G401.6 (cell line): ENCODE measurements at regions not wholly inside any gene's neighbourhood (a gene's known extent, or its start where the extent isn't known, plus 50 kb on each side); places are given as distances from the start of the nearest gene placed in this dataset.

ENCODE experiments used
- FAIRE-seq: peaks from 2 replicates; lab custom pipeline; 2012; peaks lifted over from hg19 to GRCh38; lab: Jason Lieb, UNC

DNA sequence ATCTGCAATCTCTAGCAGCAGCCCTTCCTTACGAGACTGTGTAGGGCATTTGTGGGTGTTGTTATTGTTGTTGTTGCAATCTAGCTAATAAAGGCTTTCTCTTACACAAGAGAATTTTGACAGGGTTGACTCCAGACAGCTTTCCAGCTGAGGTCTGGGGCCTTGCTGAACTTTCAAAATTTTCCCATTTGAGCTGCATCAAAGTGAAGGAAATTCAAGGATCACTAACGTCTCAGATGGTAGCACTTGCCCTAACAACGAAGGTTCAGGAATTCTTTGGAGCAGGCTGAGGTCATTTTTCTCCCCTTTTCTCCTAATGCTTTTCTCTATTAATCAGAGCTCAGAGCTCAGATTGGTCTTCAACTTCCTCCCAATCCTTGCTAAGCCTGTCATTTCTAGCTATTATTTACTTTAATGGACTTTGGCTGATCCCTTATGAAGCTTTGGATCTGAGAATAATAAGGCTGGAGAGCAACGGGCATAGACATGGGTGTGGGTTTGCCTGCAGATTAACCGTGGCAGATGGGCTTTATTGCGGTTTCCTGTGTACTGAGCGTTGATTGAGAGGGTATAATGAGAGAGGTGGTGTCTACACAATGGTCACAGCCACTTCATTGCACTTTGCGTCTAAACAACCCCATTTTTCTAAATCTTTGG is 614.0 kb upstream of the AGTR1 start:
- FAIRE-seq = no peak

DNA sequence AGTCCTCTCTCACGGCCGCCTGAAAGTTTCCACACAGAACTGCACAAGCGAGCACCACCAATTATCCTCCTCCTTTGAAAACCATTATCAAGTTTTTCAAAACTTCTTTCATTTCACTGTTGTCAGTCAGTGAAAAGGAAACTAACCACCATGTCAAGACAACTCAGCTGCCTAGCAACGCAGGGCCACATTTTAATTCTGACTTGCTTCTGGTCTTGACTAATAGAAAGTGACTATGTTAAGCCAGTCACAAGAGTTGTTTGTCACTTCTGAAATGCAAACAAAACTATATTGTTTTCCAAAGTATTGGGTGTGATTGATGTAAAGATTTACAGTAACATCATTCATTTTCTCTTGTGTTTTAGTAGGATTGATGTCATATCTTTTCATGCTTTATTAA is 612.8 kb upstream of the AGTR1 start:
- no peak for FAIRE-seq

DNA sequence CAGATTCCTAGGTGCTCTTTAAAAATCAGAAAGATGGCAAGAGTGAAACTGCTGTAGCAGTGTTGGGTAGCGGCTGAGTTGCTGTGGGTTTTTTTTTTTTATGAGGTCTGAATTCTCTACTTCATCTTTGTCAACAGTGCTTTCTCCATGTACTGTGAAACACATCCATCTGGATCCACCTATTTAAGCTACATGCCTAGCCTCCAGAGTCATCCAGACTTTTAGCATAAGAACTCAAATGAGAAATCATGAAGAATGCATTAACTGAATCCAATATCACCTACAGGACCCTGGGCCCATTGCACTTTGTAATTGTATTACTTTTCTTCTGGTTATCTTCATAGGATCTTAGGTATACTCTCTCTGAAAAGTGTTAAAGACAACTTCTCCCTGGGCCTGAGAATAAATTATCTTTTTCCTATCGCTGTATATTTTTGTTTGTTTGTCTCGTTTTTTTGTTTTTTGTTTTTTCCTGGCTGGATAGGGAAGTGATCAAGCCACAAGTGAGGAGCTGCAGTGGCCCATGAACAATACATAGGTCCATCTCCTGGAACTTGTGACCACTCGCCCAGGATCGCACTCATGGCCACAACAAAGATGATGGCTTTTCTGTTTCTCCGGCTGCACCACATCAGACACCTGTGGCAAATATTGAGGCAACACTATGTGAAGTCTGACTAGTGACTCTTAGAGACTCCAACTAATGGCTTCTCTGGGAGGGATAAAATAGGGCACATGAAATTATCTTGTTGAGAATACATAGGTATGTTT is 609.9 kb upstream of the AGTR1 start:
- FAIRE-seq = no peak

DNA sequence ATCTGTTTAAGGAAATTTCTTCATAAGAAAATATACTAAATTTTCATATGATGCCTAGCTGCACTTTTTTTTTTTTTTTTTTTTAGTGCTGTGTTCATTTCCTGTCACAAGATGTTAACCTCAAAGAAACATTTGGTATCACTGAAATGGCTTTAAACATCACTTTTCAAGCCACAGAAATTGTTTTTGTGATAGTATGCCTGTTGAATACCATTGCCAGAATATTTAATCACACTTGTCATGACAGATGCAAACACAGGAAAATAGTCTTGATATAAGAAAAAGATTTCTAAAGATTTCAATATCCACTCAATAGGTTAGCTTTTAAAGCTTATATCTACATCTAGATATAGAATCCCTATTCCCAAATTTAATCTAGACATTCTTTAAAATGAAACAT is 608.5 kb upstream of the AGTR1 start:
- FAIRE-seq = no peak

DNA sequence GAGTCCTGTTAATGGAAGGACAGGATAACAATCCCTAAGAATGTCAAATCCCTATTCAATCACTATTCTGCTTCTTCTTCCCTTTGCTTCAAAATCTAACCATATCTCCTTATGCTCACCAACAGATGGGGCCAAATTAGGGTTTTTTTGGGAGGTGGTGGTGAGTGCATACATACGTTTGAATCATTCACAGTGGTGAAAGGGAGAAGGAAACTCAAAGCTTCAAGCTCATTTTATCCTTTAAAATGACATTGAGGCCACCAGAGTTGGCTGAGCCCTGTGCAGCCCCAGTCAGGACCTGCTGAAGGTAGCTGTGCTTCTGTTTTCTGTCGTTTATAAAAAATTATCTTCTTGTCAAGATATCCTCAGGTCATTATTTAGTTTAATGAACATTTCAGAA is 607.5 kb upstream of the AGTR1 start:
- no peak for FAIRE-seq

DNA sequence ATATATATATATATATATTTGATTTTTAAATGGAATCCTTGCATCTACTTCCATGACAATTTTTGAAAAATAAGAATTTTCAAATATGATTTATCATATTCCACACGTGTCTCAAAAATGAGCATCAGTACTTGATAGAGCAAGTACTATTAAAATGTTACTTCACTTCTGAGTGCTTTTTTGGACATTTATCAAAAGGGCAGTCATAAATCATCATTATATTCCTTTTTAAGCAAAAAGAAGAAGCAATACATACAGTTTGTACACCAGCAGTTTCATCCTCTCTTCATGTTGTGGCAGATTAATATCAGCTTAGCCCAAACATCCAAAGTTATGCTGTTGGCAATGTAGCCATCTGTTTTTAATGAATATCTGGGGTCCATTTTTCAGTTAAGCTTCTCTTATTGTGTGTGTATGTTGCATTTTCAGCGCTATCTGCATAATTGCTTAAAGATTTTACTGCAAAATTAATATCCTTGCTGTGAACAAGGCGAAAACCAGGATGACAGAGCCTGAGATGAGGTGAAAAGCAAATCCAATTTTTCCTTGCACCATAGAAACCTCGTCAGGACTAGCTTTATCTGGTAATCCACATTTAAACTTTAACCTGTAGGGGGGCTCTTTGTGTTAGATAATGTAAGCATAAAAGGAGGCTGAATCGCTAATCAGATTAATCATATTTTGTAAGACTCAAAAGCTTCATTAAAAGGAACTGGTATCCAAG is 604.9 kb upstream of the AGTR1 start:
- no peak for FAIRE-seq

DNA sequence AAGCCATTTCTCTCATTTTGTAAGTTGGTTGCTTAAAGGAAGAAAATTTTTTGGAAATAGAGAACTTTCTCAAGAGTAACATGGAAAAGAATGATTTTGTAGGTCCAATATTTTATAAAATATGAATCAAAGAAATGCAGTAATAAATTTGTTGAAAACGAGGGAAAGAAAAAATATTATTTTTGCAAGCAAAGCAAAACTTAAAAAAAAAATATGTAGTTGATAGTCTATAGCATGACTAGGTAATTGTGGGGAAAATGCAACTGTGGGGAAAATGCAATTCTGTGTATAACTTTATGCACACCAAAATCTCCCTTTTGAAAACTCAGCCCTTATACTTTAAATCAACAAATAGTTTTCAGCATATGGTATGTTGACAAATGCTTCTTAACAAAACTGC is 604.0 kb upstream of the AGTR1 start:
- FAIRE-seq = no peak

DNA sequence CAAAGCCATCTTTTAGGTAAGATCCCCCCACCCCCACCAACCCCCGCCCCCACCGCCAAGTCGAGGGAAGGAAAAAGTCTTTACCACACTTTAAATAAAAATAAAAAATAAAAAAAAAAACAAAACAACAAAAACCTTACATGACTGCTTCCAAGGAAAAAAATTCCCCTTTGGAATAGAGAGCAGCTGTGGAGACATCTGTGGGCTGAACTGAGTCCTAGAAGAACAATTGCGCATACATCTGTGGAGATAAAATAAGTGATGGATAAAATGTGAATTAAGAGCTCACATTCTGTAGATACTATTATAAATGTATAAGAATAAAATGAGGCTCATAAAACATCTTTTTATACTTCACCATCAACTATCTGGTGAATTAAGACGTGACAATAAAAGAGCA is 601.7 kb upstream of the AGTR1 start:
- no peak for FAIRE-seq

DNA sequence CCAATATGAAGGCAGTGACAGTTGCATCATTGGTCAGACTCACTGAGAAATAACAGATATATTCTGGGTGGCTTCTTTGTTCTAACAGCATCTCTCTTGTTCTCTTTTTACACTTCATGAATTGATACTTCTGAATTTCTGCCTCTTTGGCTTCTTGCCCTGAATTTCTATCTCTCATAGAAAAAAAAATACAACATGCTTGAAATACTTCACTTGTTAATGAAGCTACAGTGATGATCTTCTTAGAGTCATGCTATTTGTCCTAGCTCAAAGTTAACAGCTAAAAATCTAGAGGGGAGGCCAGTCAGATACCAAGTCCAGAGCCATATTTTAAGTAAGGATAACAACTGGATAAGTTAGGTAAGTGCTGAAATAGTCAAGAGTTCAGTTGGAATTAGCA is 597.2 kb upstream of the AGTR1 start:
- no peak for FAIRE-seq

DNA sequence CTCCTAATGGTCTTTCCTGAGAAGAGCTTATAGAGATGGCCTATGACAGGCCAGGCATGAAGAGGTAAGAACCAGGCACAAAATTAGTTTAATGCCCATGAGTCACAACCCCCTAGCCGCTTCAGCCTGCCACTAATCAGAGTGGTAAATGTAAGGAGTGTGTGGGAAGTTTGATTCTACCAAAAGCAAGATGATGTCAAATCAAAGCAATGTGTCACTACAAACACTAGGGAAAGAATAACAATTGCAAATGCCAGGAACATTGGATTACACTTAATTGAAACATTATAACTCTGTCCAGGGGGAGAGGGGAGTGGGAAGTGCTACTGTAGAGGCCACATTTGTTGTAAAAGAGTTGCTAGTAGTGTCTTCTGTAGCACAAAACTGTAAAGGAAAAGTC is 596.6 kb upstream of the AGTR1 start:
- no peak for FAIRE-seq

DNA sequence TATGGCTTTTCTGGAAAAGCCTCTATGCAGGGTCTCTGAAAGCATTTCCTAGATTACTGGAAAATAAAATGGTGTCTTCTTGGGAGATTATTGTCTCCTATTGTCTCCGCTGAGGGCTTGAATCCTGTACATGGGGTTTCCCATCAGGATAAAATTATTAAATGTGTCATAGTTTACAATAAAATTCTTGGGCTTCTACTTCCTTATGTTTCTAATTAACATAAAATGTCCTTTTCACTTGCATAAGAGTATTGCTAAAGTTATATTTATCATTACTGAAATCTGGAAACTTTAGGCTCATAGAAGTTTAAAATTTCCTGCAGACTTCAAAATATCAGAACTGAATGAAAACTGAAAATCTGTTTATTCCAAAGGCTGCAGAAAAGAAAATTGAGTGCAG is 595.5 kb upstream of the AGTR1 start:
- FAIRE-seq = no peak

DNA sequence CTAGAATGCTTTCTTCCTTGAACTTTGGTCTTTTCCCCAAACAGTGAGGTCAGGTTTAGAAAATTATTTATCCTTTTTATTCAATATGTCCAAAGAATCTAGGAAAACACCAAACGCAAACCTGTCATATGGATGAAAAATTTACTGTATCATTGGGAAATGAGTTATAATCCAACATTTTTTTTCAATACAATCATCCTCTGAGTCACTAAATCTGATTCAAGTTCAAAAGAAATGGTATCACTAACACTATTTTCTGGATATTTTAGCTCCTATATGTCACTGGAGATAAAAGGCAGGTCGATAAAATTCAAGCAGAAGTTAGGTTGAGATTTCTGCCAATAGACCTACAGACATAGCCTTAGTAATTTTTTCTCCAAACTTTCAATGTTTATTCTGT is 591.6 kb upstream of the AGTR1 start:
- no peak for FAIRE-seq

DNA sequence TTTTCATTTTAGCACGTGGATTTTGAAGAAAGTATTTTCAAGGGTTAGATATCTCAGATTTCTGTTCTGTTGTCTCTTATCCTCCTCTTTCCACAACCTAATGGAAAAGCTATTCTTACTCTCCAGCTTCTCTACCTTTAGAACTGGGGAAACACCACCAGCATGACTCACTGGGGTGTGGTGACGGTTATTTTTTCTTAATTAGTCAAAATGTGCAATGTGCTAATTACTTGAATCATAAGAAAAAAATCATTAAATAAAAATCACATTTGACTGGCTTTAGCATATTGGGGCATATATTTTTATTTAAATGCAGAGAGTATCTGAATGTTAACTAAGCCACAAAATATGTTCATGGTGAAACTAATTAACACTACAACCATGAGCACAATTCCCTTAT is 570.7 kb upstream of the AGTR1 start:
- no peak for FAIRE-seq

DNA sequence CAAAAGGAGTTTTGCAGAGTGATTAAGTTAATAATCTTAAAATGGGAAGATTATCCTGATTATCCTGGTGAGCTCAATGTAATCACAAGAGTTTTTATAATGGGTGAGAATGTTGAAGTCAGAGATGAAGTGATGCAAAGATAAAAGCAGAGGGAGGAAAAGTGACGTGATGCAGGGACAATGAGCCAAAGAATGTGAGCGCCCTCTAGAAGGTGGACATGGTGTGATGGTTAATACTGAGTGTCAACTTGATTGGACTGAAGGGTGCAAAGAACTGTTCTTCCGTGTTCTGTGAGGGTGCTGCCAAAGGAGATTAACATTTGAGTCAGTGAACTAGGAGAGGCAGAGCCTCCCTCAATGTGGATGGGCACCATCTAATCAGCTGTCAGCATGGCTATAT is 569.6 kb upstream of the AGTR1 start:
- no peak for FAIRE-seq

DNA sequence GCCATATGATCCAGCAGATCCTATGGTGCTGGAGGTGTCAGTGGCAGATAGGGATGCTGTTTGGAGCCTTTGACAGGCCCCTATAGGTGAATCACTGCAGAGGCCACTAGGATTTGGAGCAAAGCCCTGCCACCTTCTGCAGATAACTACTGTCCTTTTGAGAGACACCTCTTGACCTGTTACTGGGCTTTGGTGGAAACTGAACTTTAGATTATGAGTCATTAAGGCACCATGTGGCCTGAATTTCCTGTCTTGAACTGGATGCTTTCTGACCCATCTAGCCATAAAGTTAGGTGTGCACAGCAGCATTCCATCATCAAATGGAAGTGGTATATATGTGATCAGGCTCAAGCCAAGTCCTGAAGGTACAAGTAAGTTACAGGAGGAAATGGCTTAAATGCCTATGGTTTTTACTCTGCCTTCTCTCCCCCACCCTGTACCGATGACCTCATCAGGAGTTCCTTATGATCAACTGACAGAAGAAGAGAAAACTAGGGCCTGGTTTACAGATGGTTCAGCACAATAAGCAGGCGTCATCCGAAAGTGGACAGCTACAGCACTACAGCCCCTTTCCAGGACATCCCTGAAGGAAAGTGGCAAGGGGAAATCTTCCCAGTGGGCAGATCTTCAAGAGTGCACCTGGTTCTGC is 565.6 kb upstream of the AGTR1 start:
- FAIRE-seq = no peak

DNA sequence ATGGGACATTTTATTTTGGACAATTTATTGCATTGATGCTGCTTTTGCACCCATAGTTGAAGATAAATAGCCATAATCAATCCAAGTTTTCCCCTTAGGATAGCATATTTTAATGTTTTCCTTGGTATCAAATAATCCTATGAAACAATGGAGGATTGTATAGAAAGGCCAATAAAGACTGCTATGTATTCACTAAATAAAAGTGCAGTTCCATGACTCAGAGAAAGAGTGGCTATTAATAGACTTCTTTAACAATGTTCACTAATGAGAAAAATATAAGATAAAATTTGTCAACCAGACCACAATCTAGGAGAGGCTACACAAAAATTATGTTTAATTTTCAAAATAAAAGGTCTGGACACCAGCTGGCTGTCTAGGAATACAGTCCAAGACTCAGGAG is 560.9 kb upstream of the AGTR1 start:
- FAIRE-seq = no peak

DNA sequence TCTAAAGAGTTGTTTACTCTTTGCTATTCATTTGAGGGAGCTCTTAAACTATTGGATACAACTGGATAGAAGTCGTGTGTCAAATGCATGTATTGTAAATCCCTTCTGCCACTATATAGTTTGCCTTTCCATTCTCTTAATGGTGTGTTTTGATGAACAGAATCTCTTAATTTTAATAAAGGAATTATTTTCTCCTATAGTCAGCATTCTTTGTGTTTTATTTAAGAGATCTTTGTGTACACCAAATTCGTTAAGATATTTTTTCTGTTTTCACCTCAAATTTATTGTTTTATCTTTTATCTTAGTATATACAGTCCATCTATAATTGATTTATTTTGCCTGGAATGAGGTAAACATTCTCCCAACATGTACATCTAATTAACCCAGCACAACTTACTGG is 551.5 kb upstream of the AGTR1 start:
- FAIRE-seq = no peak

DNA sequence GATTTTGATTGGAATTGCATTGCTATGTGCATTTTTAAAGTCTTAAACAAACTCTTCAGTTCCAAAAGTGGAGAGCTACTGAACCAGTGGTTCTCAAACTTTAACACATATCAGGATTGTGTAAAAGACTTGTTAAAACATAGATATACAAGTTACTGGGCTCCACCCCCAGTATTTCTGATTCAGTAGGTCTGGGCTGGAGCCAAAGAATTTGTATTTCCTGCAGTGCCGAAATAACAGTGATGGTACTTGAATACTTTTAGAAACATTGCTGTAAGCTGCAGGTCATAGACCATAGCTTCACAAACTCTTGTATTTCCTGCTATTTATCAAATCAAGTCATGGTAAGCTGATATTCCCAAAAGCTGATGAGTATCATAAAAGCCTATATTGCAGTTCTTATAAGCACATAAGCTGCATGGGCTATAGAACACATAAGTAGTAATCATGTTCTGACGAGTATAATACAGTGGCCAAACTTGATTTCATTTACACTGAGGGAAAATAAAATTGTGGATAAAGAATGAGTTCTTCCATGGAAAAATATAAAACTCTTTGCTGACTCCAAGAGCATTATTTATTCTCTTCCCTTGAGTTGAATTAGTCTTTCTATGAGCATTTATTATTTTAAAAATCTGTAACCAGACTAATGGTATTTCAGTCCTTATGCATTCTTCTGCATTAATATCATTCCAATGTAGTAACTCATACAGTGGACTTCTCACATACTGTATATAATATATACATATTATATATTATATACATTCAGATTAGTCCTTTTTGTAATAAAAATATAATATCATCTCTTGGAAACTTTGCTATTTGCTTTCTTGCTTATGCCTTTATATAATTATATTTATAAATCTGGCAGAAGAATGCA is 550.5 kb upstream of the AGTR1 start:
- no peak for FAIRE-seq

DNA sequence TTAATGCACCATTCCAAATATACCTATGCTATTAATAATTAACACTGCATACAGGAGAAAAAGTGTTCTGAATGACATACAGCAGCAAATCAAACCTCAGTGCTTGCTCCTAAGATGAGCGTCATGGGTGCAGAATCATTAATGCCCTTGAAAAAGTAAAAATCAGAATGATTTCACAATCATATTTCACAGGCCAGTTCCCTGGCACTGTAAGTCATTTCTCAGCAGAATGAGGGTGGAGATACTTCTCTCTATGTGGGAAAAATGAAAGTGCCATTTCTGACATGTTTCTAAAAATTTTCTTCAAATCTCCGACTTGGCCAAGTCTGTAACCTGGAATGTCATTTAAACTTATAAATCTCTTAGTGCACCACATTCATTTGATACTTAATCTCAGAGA is 549.8 kb upstream of the AGTR1 start:
- FAIRE-seq = no peak

DNA sequence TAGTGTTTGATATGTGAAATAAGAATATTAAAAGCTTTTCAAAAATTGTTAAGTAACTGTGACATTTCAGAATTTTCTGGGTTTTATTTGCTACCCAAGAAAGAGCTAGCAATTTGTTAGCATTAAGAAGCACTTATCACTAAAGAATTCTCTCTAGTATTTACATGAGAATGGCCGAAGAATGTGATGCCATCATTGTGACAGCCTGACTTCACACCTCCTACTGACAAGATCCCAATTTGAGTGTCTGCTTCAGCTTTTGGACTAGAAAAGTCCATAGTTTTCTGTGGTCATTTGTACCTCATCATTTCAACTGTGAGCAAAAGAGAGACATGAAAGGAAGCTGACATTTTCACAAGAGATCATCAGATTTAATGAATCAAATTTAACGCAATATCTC is 548.1 kb upstream of the AGTR1 start:
- no peak for FAIRE-seq

DNA sequence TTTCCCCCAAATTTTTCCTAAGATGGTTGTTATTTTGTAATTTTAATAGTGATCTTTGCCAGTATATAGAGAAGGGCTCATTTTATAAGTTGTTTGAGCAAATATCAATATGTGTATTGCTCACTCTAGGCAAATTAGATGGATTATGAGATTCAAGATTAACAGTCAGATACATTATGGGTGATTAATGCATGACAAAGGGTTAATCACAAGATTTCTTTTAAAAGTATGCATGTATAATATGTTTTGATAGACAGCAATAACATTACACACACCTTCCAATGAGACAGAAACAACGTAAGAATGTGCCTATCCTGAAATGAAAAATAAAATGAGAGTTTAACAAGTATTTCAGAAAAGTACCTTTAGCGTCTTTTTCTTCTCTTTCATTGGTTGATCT is 547.6 kb upstream of the AGTR1 start:
- no peak for FAIRE-seq

DNA sequence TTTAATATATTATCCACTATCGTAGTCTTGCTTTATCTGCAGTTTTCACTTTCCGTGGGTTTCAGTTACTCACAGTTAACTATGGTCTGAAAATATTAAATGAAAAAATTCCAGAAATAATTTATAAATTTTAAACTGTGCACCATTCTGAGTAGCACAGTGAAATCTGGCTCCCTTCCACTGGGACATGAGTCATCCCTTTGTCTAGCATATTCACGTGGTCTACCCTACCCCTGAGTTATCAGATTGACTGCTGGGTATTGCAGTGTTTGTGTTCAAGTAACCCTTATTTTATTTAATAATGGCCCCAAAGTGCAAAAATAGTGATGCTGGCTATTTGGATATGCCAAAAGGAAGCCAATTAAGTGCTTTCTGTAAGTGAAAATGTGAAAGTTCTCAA is 539.5 kb upstream of the AGTR1 start:
- no peak for FAIRE-seq
